KMS-11 (cell line): ENCODE measurements at regions not wholly inside any gene's neighbourhood (a gene's known extent, or its start where the extent isn't known, plus 50 kb on each side); places are given as distances from the start of the nearest gene placed in this dataset.

Experiments
- H2AFZ ChIP-seq: fragments of 200-600 bp; sonication (generic); 2 replicates; pipeline ENCODE4 v1.6.1; 2016; ENCODE audit warnings: antibody characterized with exemption, mixed run types, low read depth
- H3K27ac ChIP-seq: fragments of 200-600 bp; sonication (generic); 2 replicates; pipeline ENCODE4 v1.6.1; 2016; ENCODE audit warnings: mild to moderate bottlenecking, mixed run types
- H3K27me3 ChIP-seq: fragments of 200-600 bp; sonication (generic); 2 replicates; pipeline ENCODE4 v1.6.1; 2017; ENCODE audit warnings: mild to moderate bottlenecking, low read depth, mixed run types, moderate library complexity; ENCODE audit not compliant: insufficient read depth
- H3K36me3 ChIP-seq: fragments of 200-600 bp; sonication (generic); 2 replicates; pipeline ENCODE4 v1.6.1; 2017; ENCODE audit warnings: mild to moderate bottlenecking, mixed run types; ENCODE audit not compliant: insufficient read depth
- H3K4me1 ChIP-seq: fragments of 200-600 bp; sonication (generic); 2 replicates; pipeline ENCODE4 v1.6.1; 2016; ENCODE audit warnings: mild to moderate bottlenecking, low read depth, mixed run types; ENCODE audit not compliant: poor library complexity, severe bottlenecking
- H3K4me2 ChIP-seq: fragments of 200-600 bp; sonication (generic); 2 replicates; pipeline ENCODE4 v1.7.0; 2016; ENCODE audit warnings: mild to moderate bottlenecking, mixed run types
- H3K4me3 ChIP-seq: fragments of 200-600 bp; sonication (generic); IDR thresholded peaks from 2 replicates; pipeline ENCODE4 v1.6.1; 2017; ENCODE audit warnings: low read depth, low read length, mixed read lengths; ENCODE audit not compliant: insufficient read depth
- H3K79me2 ChIP-seq: fragments of 200-600 bp; sonication (generic); 2 replicates; pipeline ENCODE4 v1.6.1; 2016; ENCODE audit warnings: low read depth, mixed run types; ENCODE audit not compliant: insufficient read depth
- H3K9ac ChIP-seq: fragments of 200-600 bp; sonication (generic); 2 replicates; pipeline ENCODE4 v1.6.1; 2016; ENCODE audit warnings: mild to moderate bottlenecking, mixed run types
- H4K20me1 ChIP-seq: fragments of 200-600 bp; sonication (generic); 2 replicates; pipeline ENCODE4 v1.6.1; 2016; ENCODE audit warnings: mild to moderate bottlenecking, mixed run types; ENCODE audit not compliant: insufficient read depth
- CTCF ChIP-seq: fragments of 200-600 bp; sonication (generic); conservative IDR thresholded peaks from 2 replicates; pipeline ENCODE4 v1.6.1; 2017; ENCODE audit warnings: low read depth, mild to moderate bottlenecking, antibody characterized with exemption, low read length, moderate library complexity, mixed read lengths

- H3K27me3 ChIP-seq, result no peaks in the 10 kb centered on the region
- H3K4me1 ChIP-seq, result no peaks in the 10 kb centered on the region
- no peak for TF ChIP-seq CTCF
- H3K36me3 ChIP-seq, result no peaks in the 10 kb centered on the region
- H3K79me2 ChIP-seq, result no peaks in the 10 kb centered on the region
- H2AFZ ChIP-seq, result no peak overlapping the region
- no peak overlapping the region for H3K4me2 ChIP-seq
- H4K20me1 ChIP-seq, result no peaks in the 10 kb centered on the region
- no peak overlapping the region for H3K4me3 ChIP-seq
- H3K9ac ChIP-seq, result no peak overlapping the region
- no peak overlapping the region for H3K27ac ChIP-seq
Observed at GRCh38 chr4:171025343-171025742, 787.9 kb upstream of the GALNTL6 start.

GRCh38 chr4:171024720-171025303 is 788.4 kb upstream of the GALNTL6 start:
- no peaks in the 10 kb centered on the region for H3K4me1 ChIP-seq
- H3K27ac ChIP-seq, result no peak overlapping the region
- H3K79me2 ChIP-seq, result no peaks in the 10 kb centered on the region
- TF ChIP-seq CTCF, result no peak
- no peak overlapping the region for H2AFZ ChIP-seq
- H3K27me3 ChIP-seq, result no peaks in the 10 kb centered on the region
- H3K4me3 ChIP-seq, result no peak overlapping the region
- H4K20me1 ChIP-seq, result no peaks in the 10 kb centered on the region
- no peak overlapping the region for H3K9ac ChIP-seq
- H3K4me2 ChIP-seq, result no peak overlapping the region
- no peaks in the 10 kb centered on the region for H3K36me3 ChIP-seq

GRCh38 chr4:171022824-171023230 is 790.4 kb upstream of the GALNTL6 start:
- H3K4me3 ChIP-seq, result no peak overlapping the region
- no peaks in the 10 kb centered on the region for H3K4me1 ChIP-seq
- H2AFZ ChIP-seq, result no peak overlapping the region
- no peaks in the 10 kb centered on the region for H3K27me3 ChIP-seq
- no peak for TF ChIP-seq CTCF
- H4K20me1 ChIP-seq, result no peaks in the 10 kb centered on the region
- no peak overlapping the region for H3K9ac ChIP-seq
- H3K4me2 ChIP-seq, result no peak overlapping the region
- H3K36me3 ChIP-seq, result no peaks in the 10 kb centered on the region
- no peaks in the 10 kb centered on the region for H3K79me2 ChIP-seq
- H3K27ac ChIP-seq, result no peak overlapping the region

- H3K36me3 ChIP-seq, result no peaks in the 10 kb centered on the region
Observed at GRCh38 chr4:171017593-171017992, 795.6 kb upstream of the GALNTL6 start.

More at GRCh38 chr4:171017593-171017992, 795.6 kb upstream of the GALNTL6 start:
- no peak overlapping the region for H3K27ac ChIP-seq
- H3K4me1 ChIP-seq, result no peaks in the 10 kb centered on the region
- TF ChIP-seq CTCF, result no peak
- no peak overlapping the region for H2AFZ ChIP-seq
- H3K79me2 ChIP-seq, result no peaks in the 10 kb centered on the region
- H3K27me3 ChIP-seq, result no peaks in the 10 kb centered on the region
- no peak overlapping the region for H3K4me2 ChIP-seq
- no peak overlapping the region for H3K4me3 ChIP-seq
- no peaks in the 10 kb centered on the region for H4K20me1 ChIP-seq
- no peak overlapping the region for H3K9ac ChIP-seq
